Ascending aorta (tissue), 2 donors: ENCODE measurements at regions not wholly inside any gene's neighbourhood (a gene's known extent, or its start where the extent isn't known, plus 50 kb on each side); places are given as distances from the start of the nearest gene placed in this dataset.

Experiments
- DNase-seq, 2 donors: peaks; one replicate each; pipeline ENCODE4 v3.0.0-alpha.2; 2019; ENCODE audit warnings: low spot score in 2 of 2
- H3K27ac ChIP-seq, 2 donors: fragments of 200-600 bp; sonication (generic); one replicate each; pipeline ENCODE4 v1.5.1; 2016 to 2017; ENCODE audit warnings: mild to moderate bottlenecking in 1 of 2
- H3K27me3 ChIP-seq: fragments of 200-600 bp; sonication (generic); one replicate; pipeline ENCODE4 v1.5.1; 2017
- H3K36me3 ChIP-seq, 2 donors: fragments of 200-600 bp; sonication (generic); one replicate each; pipeline ENCODE4 v1.5.1; 2016
- H3K4me1 ChIP-seq, 2 donors: fragments of 200-600 bp; sonication (generic); one replicate each; pipeline ENCODE4 v1.5.1; 2016 to 2017; ENCODE audit warnings: mild to moderate bottlenecking in 1 of 2
- H3K4me3 ChIP-seq, 2 donors: fragments of 200-600 bp; sonication (generic); one replicate each; pipeline ENCODE4 v1.5.1; 2016 to 2017; ENCODE audit warnings: mild to moderate bottlenecking in 1 of 2
- H3K9me3 ChIP-seq, 2 donors: fragments of 200-600 bp; sonication (generic); one replicate each; pipeline ENCODE4 v1.5.1; 2016
- CTCF ChIP-seq, 3 experiments: fragments of 200-600 bp in 2 of 3; fragments of 450-650 bp in 1 of 3; sonication (generic) in 2 of 3; IDR thresholded peaks; one replicate each; pipeline ENCODE4 v1.5.1; 2016 to 2019; ENCODE audit warnings: antibody characterized with exemption in 3 of 3, mild to moderate bottlenecking in 1 of 3, moderate library complexity in 1 of 3
- intact Hi-C: fragments of 100-400 bp; cut with DNase I; formaldehyde crosslinking; loops from one replicate; pipeline ENCODE4 v1.15.1; 2023

DNA sequence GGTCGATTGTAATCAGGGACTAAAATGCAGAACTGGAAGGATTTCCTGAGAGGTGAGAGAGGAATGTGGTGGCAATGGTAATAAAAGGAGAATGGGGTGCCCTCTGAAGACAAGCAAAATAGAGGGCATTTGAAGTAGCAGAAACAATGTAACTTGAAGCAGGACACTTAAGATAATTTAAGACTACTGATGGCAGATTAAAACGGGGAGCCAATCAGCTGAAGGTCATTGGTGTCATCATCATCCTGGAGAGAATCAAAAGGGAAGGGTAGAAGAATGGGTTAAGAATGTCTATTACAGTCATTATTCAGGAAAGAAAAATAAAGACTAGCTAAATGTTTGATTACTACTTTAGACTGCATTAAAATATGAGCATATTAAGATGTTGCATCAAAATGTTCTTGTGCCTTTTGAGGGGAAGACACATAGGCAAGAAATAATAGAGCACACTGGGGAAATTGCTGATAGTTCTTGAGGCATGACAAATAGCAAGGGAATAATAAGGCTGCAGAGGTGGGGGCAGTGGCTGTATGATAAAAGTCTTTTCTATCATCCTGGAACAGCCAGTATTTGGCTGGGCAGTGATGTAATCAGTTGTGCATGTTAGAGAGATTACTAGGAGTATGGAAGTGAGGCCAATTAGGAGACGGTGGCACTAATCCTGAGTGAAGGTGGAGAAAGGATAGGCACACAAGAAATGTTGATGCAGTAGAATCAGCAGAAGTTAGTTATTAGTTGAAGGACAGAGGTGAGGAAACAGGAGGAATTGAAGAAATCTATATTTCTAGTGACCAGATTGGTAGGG lies 60.2 kb downstream of the CCDC71L start:
- intact Hi-C loops = no loop called here
- no peak for DNase-seq
- Histone ChIP-seq H3K4me3 (no peak overlapping the region), H3K27me3 (no peaks in the 10 kb centered on the region), H3K9me3 (no peaks in the 10 kb centered on the region), H3K4me1 (no peaks in the 10 kb centered on the region), H3K27ac (no peak overlapping the region), H3K36me3 (no peaks in the 10 kb centered on the region)
- TF ChIP-seq CTCF (IDR thresholded peaks at IDR 0.05) = no peak

- Histone ChIP-seq H3K4me3 (no peak overlapping the region), H3K36me3 (no peaks in the 10 kb centered on the region), H3K9me3 (no peaks in the 10 kb centered on the region), H3K27me3 (no peaks in the 10 kb centered on the region), H3K27ac (no peak overlapping the region), H3K4me1 (no peaks in the 10 kb centered on the region)
- no peak for TF ChIP-seq CTCF (IDR thresholded peaks at IDR 0.05)
- intact Hi-C loops = no loop called here
- DNase-seq = no peak
Measured at GRCh38 chr7:106599343-106599698, 61.6 kb downstream of the CCDC71L start.

DNA sequence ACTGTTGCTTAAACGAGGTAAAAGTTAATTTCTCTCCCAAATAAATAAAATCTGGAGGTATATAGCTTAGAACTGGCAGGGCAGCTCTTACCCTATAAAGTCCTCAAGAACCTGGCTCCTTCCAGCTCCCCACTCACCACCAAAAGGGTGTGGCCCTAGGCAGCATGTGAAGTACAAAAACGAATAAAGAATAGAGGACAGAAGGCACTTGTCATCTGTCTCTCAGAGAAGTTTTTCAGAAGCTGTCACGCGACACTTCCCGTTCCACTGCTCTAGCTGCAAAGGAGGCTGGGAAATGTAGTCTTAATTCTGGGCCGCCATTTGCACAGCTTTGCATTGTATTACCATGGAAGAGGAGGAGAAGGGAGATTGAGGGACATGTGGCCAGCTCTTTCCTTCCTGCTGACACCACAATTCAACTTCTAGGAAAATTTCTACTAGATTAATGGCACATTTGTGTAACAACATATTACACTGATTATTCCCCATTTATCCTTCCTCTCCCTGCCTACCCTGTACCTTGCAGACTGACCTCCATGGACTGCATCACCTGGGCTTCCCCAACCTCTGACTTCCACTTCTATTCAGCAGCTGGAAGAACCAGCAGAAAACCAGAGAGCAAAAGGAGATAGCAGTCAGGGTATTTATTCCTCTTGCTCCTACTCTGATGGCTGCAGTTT lies 62.2 kb downstream of the CCDC71L start:
- H3K36me3 ChIP-seq = no peaks in the 10 kb centered on the region
- peak overlapping the region; percentile 5 to 20 for H3K4me3 ChIP-seq
- no peaks in the 10 kb centered on the region for H3K9me3 ChIP-seq
- no peak for TF ChIP-seq CTCF (IDR thresholded peaks at IDR 0.05)
- DNase-seq = peak; percentile 22 to 74
- no peak overlapping the region for H3K27ac ChIP-seq
- no peaks in the 10 kb centered on the region for H3K4me1 ChIP-seq
- intact Hi-C loops = no loop called here
- no peaks in the 10 kb centered on the region for H3K27me3 ChIP-seq

- no peak for TF ChIP-seq CTCF (IDR thresholded peaks at IDR 0.05)
- peak overlapping the region in 1 of 2 donors; percentile 20 for H3K4me3 ChIP-seq
Measured at GRCh38 chr7:106597751-106598546, 63.0 kb downstream of the CCDC71L start.

GRCh38 chr7:106597014-106597413 lies 63.9 kb downstream of the CCDC71L start:
- H3K4me3 ChIP-seq = no peak overlapping the region
- no peaks in the 10 kb centered on the region for H3K9me3 ChIP-seq
- intact Hi-C loops = no loop called here
- DNase-seq = no peak
- H3K27ac ChIP-seq = no peak overlapping the region
- H3K4me1 ChIP-seq = no peaks in the 10 kb centered on the region
- H3K36me3 ChIP-seq = no peaks in the 10 kb centered on the region
- no peak for TF ChIP-seq CTCF (IDR thresholded peaks at IDR 0.05)
- H3K27me3 ChIP-seq = no peaks in the 10 kb centered on the region

More at GRCh38 chr7:106597751-106598546, 63.0 kb downstream of the CCDC71L start:
- Histone ChIP-seq H3K36me3 (no peaks in the 10 kb centered on the region), H3K27ac (no peak overlapping the region), H3K9me3 (no peaks in the 10 kb centered on the region), H3K27me3 (no peaks in the 10 kb centered on the region), H3K4me1 (no peaks in the 10 kb centered on the region)
- intact Hi-C loops = no loop called here
- DNase-seq = no peak
